Activated CD4-positive, alpha-beta memory T cell treated with anti-CD3 and anti-CD28 coated beads, Interleukin-2, amount 10 ng/mL, durations not matched to agents 7 days and 5 days (primary cell): ENCODE measurements at regions not wholly inside any gene's neighbourhood (a gene's known extent, or its start where the extent isn't known, plus 50 kb on each side); places are given as distances from the start of the nearest gene placed in this dataset.
"Not testable (repeated sequence)": the region's sequence is repeated elsewhere in the genome, so short reads cannot be mapped to it uniquely, and the experiment has no call there.

ENCODE experiments used
- CTCF ChIA-PET: fragments of 350-600 bp; sonication (Branson Sonifier 250); formaldehyde crosslinking; loops from one replicate; lab custom pipeline; 2021; ENCODE audit warnings: antibody characterized with exemption, inconsistent platforms; lab: Charles Lee
- POLR2A ChIA-PET: fragments of 350-600 bp; sonication (Branson Sonifier 250); formaldehyde crosslinking; loops from one replicate; lab custom pipeline; 2021; ENCODE audit warnings: antibody characterized with exemption; lab: Charles Lee
- DNase-seq: peaks from one replicate; pipeline ENCODE4 v3.0.0-alpha.2; 2020
- H3K27ac Mint-ChIP-seq: one replicate; pipeline ENCODE4 v1.8.0; 2021; ENCODE audit warnings: mild to moderate bottlenecking, mixed read lengths
- H3K27me3 Mint-ChIP-seq: one replicate; pipeline ENCODE4 v1.8.0; 2021; ENCODE audit warnings: mixed read lengths
- H3K36me3 Mint-ChIP-seq: one replicate; pipeline ENCODE4 v1.8.0; 2021; ENCODE audit warnings: low read depth, mixed read lengths
- H3K4me1 Mint-ChIP-seq: one replicate; pipeline ENCODE4 v1.8.0; 2021; ENCODE audit warnings: mixed read lengths
- H3K4me3 Mint-ChIP-seq: one replicate; pipeline ENCODE4 v1.8.0; 2021; ENCODE audit warnings: mild to moderate bottlenecking, mixed read lengths
- H3K9me3 Mint-ChIP-seq: one replicate; pipeline ENCODE4 v1.8.0; 2021; ENCODE audit warnings: mixed read lengths

DNA sequence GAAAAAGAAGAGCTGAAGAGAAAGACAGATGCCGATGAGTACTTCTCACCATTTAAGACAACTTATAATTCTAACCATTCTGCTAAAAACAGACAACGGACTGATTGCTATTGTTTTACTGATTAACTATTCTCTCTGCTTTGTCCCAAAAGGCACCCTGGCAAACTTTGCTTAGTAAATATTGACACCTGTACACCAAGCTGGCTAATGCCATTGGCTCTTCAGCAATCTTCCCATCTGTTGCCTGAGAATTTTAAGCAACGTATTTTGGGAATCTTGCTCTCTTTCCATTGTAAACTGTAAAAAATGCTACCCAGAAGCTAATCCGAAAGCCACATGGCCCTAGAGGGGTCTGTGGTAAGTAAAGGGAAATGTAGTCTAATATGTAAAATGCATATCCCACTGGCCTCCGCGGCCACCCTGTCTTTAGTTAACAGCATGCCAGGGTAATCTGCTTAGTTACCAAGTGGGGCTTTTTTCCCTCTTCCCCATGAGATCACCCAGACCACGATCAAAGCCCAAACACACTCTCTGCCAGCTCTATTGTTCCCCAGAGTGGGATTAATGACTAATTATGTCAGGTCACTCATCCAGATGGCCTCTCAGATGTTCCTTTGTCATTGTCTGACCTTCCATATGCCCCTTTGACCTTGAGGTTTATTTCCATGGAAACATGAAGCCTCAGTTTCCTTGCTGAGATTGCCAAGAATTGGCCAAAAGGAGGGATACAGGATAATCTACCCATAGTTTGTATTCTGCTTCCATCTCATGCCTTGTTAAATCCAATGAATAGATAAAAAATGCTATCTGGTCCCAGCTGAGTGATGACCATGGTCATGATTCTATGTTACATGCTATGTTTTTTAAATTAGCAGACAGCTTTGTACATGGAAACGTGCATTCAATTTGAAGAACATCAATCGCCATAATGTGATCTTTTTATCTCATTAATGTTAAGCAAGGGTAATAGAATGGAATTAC, 216.4 kb upstream of the MCHR2 start:
- ChIA-PET POLR2A (no interaction called here), CTCF (no interaction called here)
- Mint-ChIP-seq H3K27ac (no peak overlapping the region), H3K36me3 (no peaks in the 10 kb centered on the region), H3K9me3 (no peaks in the 10 kb centered on the region), H3K4me1 (no peaks in the 10 kb centered on the region), H3K27me3 (peaks cover 5% of the 10 kb centered on the region), H3K4me3 (no peak overlapping the region)
- DNase-seq, result no peak

DNA sequence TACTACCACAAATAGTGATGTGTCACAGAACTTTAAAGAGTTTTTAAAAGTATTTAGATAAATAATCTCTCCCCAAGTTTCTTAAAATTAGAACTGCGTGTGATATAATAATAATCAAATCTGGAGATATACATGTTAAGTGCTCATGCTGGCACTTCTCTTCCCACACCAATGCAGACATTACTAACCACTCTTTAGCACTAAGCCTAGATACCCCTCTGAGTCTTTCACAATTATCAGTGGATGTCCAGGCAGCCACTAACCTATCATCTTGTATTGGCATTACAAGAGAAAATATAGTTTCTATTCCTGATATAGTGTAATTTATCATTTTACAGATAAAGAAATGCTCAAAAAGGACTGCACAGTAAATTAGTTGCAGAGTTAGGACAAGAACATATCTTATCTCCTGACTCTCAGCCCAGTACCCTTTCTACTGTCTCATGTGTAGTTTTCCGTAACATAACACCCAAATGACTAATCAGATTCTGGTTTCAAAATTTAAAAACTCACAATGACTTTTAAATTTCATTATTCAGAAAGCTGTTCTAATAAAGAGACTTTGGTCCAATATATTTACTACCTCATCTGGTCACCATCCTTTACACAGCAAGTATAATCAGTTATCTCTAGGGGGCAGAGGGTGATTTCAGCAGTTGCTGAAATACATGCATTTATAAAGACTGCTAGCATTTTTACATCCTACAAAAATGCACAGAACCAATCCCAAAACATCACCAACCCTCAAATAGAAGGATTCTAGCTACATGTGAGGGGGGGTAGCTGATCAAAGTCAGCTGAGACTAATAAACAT, 215.5 kb upstream of the MCHR2 start:
- no peaks in the 10 kb centered on the region for H3K36me3 Mint-ChIP-seq
- H3K27ac Mint-ChIP-seq, result no peak overlapping the region
- no peaks in the 10 kb centered on the region for H3K9me3 Mint-ChIP-seq
- H3K27me3 Mint-ChIP-seq, result peaks cover 5% of the 10 kb centered on the region
- no peaks in the 10 kb centered on the region for H3K4me1 Mint-ChIP-seq
- no peak overlapping the region for H3K4me3 Mint-ChIP-seq
- POLR2A ChIA-PET, result no interaction called here
- DNase-seq, result no peak
- CTCF ChIA-PET, result no interaction called here

DNA sequence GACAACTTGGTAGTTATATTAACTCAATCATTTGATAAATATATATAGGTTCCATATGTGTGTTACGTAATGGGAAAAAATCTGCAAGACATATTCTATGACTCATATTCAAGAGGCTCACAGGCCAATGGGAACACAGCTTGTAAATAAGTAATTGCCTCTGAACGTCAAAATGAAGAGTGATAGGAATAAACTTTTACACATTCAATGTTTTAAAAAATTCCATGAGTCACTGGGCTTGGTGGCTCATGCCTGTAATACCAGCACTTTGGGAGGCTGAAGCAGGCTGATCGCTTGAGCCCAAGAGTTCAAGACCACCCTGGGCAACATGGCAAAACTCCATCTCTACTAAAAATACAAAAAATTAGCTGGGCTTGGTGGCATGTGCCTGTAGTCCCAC, 209.4 kb upstream of the MCHR2 start:
- POLR2A ChIA-PET, result no interaction called here

DNA sequence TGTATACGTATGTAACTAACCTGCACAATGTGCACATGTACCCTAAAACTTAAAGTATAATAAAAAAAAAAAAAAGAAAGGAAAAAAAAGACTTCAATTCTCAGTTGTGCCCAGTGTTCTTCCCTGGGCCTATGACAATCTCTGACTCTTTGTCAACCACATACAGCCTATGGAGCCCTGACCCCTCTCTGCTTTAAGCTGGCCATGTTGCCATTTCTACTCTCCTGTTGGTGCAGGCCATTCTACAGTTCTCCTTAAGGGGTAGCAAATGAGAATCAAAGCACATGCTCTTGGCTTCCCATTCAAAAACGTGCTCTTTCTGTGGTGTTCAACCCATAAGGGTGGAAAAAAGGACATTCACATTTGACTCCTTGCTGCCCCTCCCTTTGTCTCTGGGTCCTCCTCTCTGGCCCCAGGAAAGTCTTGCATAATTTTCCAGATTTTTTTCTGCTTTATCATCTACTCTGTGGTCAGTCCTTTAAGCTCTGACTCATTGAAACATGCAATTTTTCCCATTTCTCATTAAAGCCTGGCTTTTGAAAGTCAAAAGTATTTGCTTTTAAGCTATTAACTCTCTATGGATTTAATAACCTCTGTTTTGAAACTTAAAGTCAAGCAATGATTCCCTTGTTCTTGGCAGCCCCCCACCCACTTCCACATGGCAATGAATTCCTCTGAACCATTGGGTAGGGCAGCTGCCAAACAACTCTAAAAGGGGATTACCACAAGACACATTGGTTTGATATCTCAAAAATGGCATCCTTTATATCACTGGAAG, 208.6 kb upstream of the MCHR2 start:
- H3K36me3 Mint-ChIP-seq, result no peaks in the 10 kb centered on the region
- no peak for DNase-seq
- POLR2A ChIA-PET, result no interaction called here
- no peak overlapping the region for H3K27ac Mint-ChIP-seq
- CTCF ChIA-PET, result no interaction called here
- H3K27me3 Mint-ChIP-seq, result peaks cover 2% of the 10 kb centered on the region
- no peaks in the 10 kb centered on the region for H3K4me1 Mint-ChIP-seq
- no peak overlapping the region for H3K4me3 Mint-ChIP-seq
- peaks cover 2% of the 10 kb centered on the region for H3K9me3 Mint-ChIP-seq

More for the DNA sequence above, 209.4 kb upstream of the MCHR2 start:
- DNase-seq, result no peak
- Mint-ChIP-seq H3K9me3 (peaks cover 2% of the 10 kb centered on the region), H3K27me3 (peaks cover 2% of the 10 kb centered on the region), H3K4me3 (no peak overlapping the region), H3K27ac (no peak overlapping the region), H3K36me3 (no peaks in the 10 kb centered on the region), H3K4me1 (no peaks in the 10 kb centered on the region)
- CTCF ChIA-PET, result no interaction called here

DNA sequence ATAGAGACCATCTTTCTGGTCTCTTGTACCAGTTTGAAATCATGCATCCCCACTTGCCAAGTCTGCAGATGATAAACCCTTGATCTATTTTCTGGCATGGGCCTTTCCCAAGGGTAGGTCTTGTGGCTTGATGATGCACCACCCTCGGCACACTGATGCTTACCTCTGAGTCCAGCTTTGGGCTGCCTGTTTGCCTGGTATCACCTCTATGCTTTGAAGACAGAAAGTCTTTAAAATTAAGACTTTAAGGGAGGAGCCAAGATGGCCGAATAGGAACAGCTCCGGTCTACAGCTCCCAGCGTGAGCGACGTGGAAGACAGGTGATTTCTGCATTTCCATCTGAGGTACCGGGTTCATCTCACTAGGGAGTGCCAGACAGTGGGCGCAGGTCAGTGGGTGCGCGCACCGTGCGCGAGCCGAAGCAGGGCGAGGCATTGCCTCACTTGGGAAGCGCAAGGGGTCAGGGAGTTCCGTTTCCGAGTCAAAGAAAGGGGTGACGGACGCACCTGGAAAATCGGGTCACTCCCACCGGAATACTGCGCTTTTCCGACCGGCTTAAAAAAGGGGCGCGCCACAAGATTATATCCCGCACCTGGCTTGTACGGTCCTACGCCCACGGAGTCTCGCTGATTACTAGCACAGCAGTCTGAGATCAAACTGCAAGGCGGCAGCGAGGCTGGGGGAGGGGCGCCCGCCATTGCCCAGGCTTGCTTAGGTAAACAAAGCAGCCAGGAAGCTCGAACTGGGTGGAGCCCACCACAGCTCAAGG, 202.4 kb upstream of the MCHR2 start:
- H3K27me3 Mint-ChIP-seq, H3K4me1 Mint-ChIP-seq, POLR2A ChIA-PET, H3K4me3 Mint-ChIP-seq, CTCF ChIA-PET, H3K9me3 Mint-ChIP-seq, H3K27ac Mint-ChIP-seq, H3K36me3 Mint-ChIP-seq, DNase-seq: not testable (repeated sequence)

DNA sequence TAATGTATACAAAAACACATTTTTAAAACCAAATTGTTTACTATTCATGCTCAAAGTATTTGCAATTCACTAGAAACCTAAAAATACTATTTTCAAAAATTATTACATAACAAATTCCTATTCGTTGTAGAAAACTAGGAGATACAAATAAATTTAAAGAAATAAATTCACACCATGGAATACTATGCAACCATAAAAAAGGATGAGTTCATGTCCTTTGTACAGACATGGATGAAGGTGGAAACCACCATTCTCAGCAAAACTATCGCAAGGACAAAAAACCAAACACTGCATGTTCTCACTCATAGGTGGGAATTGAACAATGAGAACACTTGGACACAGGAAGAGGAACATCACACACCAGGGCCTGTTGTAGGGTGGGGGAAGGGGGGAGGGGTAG, 201.2 kb upstream of the MCHR2 start:
- H3K9me3 Mint-ChIP-seq, H3K36me3 Mint-ChIP-seq, H3K4me1 Mint-ChIP-seq, H3K4me3 Mint-ChIP-seq, CTCF ChIA-PET, DNase-seq, H3K27me3 Mint-ChIP-seq, POLR2A ChIA-PET, H3K27ac Mint-ChIP-seq: not testable (repeated sequence)

DNA sequence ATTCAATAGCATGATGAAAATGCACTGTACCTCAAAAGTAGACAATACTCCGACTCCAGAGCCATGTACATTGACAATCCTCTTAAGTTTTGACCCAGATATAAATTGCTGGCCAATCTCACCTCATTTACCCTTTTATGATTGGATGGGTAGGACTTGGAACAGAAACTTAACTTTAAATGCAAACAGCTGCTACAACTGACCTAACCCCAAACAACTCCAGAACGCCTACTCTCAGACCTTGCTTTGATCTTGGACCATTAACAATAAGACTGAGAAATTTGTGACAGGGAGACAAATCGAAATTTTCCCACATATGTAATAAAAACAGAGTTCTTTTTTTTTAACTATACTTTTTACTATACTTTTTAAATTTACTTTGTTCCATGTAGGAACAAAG, 200.5 kb upstream of the MCHR2 start:
- Mint-ChIP-seq H3K36me3 (no peaks in the 10 kb centered on the region), H3K27ac (no peak overlapping the region), H3K9me3 (no peaks in the 10 kb centered on the region), H3K4me1 (no peaks in the 10 kb centered on the region), H3K4me3 (no peak overlapping the region), H3K27me3 (peaks cover 5% of the 10 kb centered on the region)
- CTCF ChIA-PET, result no interaction called here
- DNase-seq, result no peak
- POLR2A ChIA-PET, result no interaction called here

DNA sequence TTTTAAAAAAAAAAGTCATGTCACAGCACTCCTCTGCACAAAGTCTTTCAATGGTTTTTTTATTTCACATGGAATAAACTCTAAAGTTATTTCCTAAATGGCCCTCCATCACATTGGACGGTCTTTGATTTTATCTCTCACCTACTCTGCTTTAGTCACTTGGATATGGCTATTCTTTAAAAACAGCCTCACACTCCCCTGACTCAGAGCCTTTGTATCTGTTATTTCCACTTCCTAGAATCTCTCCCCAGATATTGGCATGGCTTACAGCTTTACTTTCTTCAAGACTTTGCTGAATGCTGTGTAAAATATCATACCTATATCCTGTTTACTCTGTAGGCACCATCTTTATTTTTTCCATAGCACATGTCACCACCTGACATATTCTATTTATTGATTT, 194.7 kb upstream of the MCHR2 start:
- POLR2A ChIA-PET, result no interaction called here
- DNase-seq, result no peak
- CTCF ChIA-PET, result no interaction called here
- Mint-ChIP-seq H3K36me3 (no peaks in the 10 kb centered on the region), H3K4me1 (peaks cover 5% of the 10 kb centered on the region), H3K4me3 (no peak overlapping the region), H3K27ac (no peak overlapping the region), H3K27me3 (peaks cover 17% of the 10 kb centered on the region), H3K9me3 (no peaks in the 10 kb centered on the region)

DNA sequence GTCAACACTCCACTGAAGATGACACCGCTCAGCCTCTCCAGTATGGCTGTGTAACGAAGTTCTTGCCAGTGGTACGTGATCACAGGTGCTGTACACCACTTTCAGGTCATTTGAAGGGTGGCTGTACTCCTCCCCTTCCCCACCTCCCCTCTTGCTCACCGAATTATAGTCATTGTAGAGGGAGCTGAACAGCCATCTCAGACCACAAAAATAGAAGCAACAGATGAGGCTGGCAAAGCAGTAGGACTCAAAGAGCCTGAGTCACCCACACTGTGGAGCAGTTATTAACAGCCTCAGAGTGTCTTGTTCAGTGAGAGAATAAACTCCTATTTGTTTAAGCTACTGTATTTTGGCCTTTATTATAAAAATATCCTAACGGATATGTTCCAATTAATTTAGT, 192.5 kb upstream of the MCHR2 start:
- ChIA-PET CTCF (no interaction called here), POLR2A (no interaction called here)
- Mint-ChIP-seq H3K36me3 (no peaks in the 10 kb centered on the region), H3K9me3 (no peaks in the 10 kb centered on the region), H3K4me3 (no peak overlapping the region), H3K27ac (no peak overlapping the region), H3K27me3 (peaks cover 16% of the 10 kb centered on the region), H3K4me1 (peaks cover 5% of the 10 kb centered on the region)
- DNase-seq, result no peak

DNA sequence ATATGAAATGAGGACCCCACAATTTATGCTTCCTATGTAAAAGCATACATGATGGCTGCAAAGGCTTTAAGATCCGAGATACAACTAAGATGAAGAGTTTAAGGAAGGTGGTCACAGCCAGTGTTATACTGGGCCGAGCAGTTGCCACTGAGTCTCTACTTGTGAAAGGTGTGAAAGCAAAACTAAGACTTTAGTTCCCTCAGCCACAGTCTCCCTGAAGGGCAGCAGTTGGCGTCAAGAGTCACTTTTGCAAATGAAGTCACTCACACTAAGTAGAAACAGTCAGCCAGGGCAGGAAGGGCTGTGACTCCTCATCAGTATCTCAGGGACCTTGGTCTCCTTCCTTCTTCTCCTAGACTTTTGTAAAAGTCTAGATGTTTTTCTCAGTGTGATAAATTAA, 191.6 kb upstream of the MCHR2 start:
- Mint-ChIP-seq H3K4me3 (no peak overlapping the region), H3K27ac (no peak overlapping the region), H3K4me1 (peaks cover 9% of the 10 kb centered on the region), H3K36me3 (no peaks in the 10 kb centered on the region), H3K27me3 (peaks cover 16% of the 10 kb centered on the region), H3K9me3 (no peaks in the 10 kb centered on the region)
- ChIA-PET POLR2A (no interaction called here), CTCF (no interaction called here)
- no peak for DNase-seq

DNA sequence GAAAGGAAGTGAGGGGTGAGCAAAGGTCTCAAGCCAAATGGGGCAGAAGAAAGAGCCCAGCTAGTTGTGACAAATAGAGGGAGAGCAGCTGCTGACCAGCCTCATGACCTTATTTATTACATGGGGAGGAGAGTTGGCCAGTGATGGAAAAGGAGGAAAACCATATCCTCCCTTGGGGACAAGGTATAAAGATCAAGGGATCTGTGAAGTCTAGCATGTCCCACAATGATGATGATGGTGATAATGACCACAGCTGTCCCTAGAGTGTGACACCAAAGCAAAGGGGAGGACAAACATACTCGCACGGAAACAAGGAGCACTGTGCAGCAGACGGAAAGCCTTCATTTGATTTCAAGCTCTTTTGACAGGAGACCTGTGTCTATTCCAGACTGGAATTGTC, 190.4 kb upstream of the MCHR2 start:
- POLR2A ChIA-PET, result no interaction called here
- CTCF ChIA-PET, result no interaction called here
- no peak overlapping the region for H3K4me3 Mint-ChIP-seq
- H3K27me3 Mint-ChIP-seq, result peaks cover 13% of the 10 kb centered on the region
- H3K4me1 Mint-ChIP-seq, result peaks cover 9% of the 10 kb centered on the region
- no peaks in the 10 kb centered on the region for H3K9me3 Mint-ChIP-seq
- no peak overlapping the region for H3K27ac Mint-ChIP-seq
- no peak for DNase-seq
- no peaks in the 10 kb centered on the region for H3K36me3 Mint-ChIP-seq

DNA sequence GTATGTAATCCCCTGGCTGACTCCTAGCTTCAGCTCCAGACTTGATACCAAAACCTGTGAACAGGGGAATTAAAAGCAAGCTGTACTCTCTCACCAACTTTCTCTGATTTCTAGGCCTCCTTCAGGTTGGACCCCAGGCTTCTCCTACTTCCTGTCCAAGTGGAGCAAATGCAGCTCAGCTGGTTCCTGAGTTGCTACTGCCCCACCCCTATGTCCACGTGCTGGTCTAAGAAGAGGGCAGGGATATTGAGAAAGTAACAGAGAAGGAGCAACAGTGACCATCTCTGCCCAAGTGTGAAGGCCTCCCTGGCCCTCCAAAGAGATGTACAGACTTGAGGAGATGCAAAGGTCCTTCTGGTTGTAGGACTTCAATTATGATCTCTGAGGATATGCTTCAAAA, 188.3 kb upstream of the MCHR2 start:
- H3K36me3 Mint-ChIP-seq, result no peaks in the 10 kb centered on the region
- POLR2A ChIA-PET, result no interaction called here
- no peak for DNase-seq
- no peaks in the 10 kb centered on the region for H3K9me3 Mint-ChIP-seq
- CTCF ChIA-PET, result no interaction called here
- peaks cover 9% of the 10 kb centered on the region for H3K4me1 Mint-ChIP-seq
- no peak overlapping the region for H3K27ac Mint-ChIP-seq
- H3K4me3 Mint-ChIP-seq, result no peak overlapping the region
- H3K27me3 Mint-ChIP-seq, result peaks cover 6% of the 10 kb centered on the region
